NCI-H82 (cell line): ENCODE measurements at regions not wholly inside any gene's neighbourhood (a gene's known extent, or its start where the extent isn't known, plus 50 kb on each side); places are given as distances from the start of the nearest gene placed in this dataset.
"Not testable (repeated sequence)": the region's sequence is repeated elsewhere in the genome, so short reads cannot be mapped to it uniquely, and the experiment has no call there.

Experiments
- DNase-seq: peaks from one replicate; lab custom pipeline; 2025; lab: John Stamatoyannopoulos, UW

DNA sequence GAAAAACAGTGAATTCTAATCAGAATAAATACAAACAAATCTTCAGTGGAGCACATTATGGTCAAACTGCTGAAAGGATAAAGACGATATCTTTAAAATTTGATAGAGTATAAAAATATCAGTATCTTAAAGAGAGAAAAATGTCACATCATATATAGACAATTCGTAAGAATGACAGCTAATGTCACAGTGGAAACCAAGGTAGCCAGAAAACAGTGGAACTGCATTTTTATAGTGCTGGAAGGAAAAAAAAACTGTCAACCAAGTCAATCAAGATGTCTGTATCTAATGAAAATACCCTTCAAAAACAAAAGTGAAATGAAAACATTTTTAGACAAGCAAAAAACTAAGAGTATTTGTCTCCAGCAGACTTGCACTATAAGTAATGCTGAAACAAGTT is 73.4 kb upstream of the HMGXB4 start:
- DNase-seq, result no peak

DNA sequence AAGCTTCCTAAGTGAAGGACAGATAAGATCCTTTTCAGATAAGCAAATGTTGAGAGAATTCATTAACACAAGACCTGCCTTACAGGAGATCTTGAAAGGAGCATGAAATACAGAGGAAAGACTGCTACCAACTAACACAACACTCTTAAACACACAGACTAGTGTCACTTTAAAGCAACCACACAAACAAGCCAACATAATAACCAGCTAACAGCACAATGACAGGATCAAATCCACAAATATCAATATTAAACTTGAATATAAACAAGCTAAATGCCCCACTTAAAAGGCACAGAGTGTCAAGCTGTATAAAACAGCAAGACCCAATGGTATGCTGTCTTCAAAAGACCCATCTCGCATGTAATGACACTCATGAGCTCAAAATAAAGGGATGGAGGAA is 70.8 kb upstream of the HMGXB4 start:
- no peak for DNase-seq

DNA sequence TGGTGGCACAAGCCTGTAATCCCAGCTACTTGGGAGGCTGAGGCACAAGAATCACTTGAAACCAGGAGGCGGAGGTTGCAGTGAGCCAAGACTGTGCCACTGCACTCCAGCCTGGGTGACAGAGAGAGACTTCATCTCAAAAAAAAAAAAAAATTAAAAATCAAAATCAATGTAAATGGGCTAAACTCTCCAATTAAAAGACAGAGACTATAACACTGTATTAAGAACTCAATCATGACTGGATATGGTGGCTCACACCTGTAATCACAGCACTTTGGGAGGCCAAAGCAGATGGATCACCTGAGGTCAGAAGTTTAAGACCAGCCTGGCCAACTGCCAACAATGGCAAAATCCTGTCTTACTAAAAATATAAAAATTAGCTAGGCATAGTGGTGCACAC is 68.4 kb upstream of the HMGXB4 start:
- DNase-seq, result not testable (repeated sequence)

DNA sequence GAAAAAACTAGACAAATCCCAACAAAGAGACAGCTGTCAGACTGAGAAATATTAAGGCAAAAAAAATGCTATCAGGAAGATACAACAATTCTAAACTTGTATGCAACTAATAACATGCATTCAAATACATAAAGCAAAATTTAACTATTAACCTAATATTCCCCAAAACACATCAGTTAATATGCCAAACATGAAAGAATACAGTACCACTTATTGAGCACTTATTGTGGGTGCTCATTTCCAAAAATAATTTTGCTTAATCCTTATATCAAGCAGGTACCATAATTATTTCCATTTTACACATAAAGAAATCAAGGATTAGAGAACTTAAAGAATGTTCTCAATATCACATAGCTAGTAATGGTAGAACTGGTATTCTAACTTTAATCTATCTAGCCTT is 67.7 kb upstream of the HMGXB4 start:
- no peak for DNase-seq

DNA sequence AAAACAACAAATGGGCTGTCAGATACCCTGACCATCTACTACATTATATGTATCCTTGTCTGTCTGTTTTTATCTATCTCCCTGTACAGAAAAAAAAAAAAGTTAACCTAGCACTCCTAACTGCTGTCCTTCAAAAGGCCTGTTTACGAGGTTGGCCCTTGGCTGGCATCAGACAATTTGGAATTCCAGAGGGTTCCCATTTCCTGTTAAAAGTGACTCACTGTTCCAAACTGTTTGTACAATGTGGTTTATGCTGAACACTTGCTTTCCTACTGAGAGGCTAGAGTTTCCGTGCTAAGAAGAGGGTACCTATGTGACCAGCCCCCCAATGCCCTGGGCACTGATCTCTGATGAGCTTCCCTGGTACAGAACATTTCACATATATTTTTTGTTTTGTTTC is 65.9 kb upstream of the HMGXB4 start:
- no peak for DNase-seq

DNA sequence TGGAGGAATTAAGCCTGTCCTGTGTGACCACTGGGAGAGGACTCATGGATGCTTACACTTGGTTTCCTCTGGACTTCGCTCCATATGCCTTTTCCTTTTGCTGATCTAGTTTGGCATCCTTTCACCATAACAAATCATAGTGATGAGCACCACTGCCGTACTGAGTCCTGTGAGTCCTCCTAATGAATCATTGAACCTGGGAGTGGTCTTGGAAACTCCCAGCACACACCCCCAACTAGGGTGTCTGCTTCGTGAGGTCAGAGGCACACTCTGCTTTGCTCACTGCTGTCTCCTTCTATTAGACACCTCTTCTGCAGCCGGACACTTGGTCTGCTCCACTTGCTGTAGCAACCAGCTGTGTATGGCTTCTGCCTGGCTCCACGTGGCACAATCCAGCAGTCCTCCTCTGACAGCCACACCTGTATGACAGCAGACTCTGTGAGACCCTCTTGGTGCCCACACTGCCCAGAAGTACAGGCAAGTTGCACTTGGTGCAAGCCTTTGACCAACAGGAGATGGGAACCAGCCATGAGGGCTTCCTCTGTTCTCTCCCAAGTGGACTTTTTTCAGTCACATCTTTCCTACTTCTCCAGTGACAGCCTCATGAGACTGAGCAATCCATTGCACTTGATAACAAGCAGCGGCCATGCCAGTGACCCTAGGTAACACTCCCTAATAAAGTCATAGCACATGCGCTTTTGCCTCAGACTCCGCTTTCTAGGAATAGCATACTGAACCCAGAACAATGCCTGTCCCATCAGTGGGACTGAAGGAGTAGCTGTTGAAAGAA is 65.0 kb upstream of the HMGXB4 start:
- DNase-seq, result no peak

DNA sequence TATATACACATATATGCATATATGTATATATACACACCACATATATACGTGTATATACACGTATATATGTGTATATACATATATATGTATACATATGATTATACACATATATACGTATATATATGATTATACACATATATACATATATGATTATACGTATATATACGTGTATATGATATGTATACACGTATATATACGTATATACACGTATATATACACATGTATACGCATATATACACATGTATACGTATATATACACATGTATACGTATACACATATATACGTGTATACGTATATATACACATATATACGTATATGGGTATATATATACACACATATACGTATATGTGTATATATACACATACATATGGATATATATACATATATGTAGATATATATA is 62.1 kb upstream of the HMGXB4 start:
- DNase-seq, result no peak

DNA sequence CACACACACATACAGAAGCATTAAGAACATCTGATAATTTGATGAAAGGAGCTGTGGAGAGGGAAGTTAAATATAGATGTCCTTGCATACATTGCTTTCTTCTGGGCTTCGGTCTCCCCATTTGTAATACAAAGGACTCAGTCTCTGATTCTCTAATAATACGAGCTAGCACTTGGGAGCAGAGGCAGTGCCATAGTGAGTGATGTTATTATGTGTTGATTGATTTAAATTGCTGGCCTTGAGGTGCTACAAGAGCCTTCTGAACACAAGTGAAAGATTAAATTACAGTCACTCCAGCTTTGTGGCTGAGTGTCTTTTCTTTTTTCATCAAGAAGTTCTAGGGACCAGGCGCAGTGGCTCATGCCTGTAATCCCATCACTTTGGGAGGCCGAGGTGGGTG is 61.5 kb upstream of the HMGXB4 start:
- DNase-seq, result no peak

DNA sequence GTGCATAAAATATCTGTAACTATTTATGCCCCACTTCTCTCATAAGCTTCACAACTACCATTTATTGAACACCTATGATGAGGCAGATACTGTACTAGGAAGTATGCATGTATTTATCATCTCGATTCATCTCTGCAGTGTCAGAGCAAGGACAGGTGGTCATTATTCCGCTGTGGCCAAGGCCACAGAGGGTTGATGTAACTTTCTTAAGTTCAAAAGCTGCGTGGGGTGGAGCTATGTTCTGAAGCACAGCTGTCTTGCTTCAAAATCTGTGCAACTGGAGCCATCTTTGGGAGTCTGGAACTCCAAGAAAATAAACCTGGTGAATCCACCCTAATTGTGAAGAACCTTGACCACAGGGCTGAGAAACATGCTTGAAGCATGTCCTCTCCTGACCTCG is 60.2 kb upstream of the HMGXB4 start:
- DNase-seq, result no peak

DNA sequence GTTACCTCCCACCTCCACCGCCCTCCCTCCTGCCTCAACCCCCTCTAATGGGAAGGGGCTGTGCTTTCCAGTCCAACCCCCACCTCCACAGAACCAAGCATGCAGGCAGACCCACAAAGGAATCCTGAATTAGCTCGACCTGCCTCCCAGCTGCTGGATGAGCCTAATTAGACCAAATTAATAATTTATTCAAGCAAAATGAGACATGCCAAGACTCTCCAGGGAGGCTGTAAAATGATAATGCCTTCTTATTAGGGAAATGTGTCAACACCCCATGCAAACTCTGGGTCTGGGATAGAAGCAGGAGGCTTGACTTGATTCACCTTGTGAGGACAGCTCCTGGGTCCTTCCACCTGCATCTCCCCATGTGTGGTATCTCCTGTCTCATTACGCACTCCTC is 59.4 kb upstream of the HMGXB4 start:
- DNase-seq, result no peak

DNA sequence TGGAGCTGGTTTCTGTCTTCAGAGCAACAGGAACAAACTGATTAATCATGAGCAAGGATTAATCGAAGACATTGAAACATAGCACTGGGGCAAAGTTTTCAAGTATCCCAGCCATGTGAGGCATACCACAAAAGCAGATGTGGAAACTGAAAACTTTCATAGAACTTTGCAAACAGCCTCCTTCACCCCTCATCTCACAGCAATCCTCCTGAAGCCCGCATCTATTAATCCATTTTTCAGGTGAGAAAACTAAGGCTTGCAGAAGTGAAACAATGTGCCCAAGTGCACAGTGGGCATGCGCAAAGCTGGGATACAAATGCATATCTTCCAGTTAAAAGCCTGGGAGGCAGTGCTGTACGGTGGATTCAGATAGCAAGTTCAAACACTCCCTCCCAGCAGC is 58.6 kb upstream of the HMGXB4 start:
- no peak for DNase-seq

DNA sequence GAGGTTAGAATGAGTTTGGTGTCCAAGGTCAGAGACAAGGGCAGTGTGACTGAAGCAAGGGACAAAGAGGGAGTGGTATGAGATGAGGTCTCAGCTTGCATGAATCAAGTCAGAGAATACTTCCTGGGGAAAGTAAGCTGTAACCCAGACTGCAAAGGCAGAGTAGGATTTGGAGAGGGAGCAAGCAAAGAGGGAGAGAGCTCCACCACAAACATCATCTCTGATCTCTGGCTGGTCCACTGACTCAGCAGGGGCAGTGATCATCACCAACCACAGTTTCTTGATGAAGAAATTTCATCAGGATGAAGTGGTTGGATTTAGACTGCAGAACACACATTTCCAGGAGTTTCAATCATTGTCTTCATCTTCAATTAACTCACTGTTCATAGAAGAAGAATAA is 54.9 kb upstream of the HMGXB4 start:
- DNase-seq, result no peak

DNA sequence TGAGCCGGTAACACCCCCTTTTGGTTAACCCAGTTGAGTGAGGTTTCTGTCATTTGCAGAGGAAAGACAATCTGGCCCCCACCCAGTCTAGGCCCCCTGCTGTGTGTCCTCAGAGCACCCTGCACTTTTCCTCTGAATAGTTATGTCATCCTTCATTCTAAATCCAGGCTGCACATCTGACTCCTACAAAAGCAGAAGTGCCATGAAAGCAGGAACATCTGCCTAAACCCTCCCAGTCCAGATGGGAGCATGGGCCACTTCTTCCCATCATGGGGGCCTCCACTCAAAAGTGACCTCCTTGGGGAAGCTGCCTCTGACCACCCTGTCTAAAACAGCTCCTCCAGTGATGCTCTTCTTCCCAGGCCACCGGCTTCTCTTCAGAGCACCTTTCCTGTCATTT is 53.7 kb upstream of the HMGXB4 start:
- DNase-seq, result peak; percentile 60

DNA sequence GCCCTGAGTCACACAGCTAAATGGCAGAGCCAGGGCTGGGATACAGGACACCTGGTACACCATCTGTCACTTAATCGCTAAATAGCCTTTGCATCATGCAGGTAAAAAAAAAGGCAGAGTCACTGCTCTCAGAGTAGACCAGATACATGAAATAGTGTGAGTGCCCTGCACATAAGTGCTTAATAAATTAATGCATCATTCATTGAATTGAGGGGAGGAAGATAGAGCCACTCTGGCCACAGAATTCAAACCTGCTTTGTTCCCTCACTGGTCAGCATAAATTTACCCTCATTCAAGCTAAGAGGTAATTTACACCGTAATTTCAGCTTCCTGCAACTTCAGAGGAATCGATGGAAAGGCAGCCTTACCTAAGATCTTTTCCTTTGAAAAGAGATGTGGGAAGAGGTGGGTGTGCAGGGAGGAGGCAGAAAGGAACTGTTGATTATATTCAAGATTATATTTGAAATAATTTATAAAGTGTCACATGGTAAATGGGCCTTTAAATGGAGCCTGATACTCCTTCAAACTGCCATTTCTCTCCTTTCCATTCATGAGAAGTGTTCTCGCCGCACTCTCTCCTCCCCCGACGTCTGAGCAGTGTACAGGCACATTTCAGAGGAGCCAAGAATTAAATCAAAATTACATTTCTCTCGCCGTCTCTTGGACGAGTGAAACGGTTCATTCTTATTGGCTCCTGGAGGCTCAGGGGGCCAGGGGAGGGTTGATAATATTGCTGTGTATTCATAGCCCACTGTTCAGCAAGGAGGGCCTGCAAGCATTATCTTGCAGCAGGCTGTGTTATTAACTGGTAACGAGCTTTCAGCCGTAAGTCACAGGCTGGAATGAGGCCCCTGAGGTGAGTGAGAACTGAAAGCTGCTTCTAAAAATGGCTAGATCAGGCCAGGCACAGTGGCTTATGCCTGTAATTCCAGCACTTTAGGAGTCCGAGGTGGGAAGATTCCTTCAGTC is 52.2 kb upstream of the HMGXB4 start:
- DNase-seq, result peak; percentile 90

DNA sequence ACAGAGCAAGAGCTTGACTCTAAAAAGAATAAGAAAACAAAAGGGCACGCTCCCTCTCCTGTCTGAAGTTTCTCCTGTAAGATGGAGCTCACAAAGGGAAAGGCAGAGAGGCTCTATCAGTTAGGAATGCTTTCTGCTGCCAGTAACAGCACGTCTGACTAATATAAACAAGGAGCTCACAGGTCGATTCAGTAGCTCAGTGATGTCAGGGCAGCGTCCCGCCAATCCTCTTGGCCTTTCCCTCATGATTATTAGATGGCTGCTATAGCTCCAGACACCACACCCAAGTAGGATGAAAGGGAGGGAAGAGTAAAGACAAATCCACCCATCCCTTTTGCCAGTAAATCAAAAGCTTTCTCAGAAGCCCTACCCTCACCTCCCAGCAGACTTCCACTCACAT is 51.3 kb upstream of the HMGXB4 start:
- peak; percentile 57 for DNase-seq

DNA sequence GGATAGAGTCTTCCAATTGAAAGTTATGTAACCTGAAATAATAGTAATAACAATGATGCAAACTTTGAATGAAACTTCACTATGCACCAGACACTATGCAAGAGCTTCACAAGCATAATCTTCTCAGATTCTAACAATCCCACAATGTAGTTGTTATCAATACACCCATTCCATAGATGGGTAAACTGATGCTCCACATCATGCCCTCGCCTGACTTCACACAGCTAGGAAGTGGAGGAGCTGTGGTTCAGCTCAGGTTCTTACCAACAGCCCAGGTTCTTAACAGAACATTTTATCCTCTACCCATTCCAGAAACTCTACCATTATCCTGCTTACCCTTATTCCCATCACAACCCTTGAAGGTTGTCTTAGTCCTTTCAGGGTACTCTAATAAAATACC is 50.4 kb upstream of the HMGXB4 start:
- no peak for DNase-seq
